Tibial nerve (tissue), 4 donors: ENCODE measurements at regions not wholly inside any gene's neighbourhood (a gene's known extent, or its start where the extent isn't known, plus 50 kb on each side); places are given as distances from the start of the nearest gene placed in this dataset.

Experiments used
- CTCF ChIP-seq, 5 experiments: fragments of 200-600 bp in 3 of 5; fragments of 450-650 bp in 2 of 5; sonication (generic) in 3 of 5; IDR thresholded peaks; one replicate each; pipeline ENCODE4 v1.5.1; 2016 to 2019; ENCODE audit warnings: antibody characterized with exemption in 5 of 5, mild to moderate bottlenecking in 3 of 5, moderate library complexity in 2 of 5
- EP300 ChIP-seq, 2 donors: sonication (generic); formaldehyde crosslinking; IDR thresholded peaks; one replicate each; pipeline ENCODE4 v1.6.1; 2017; ENCODE audit warnings: antibody characterized with exemption in 2 of 2, mild to moderate bottlenecking in 1 of 2
- POLR2A ChIP-seq, 2 donors: fragments of 450-650 bp; IDR thresholded peaks; one replicate each; pipeline ENCODE4 v1.6.1; 2017; ENCODE audit warnings: antibody characterized with exemption in 2 of 2, mild to moderate bottlenecking in 2 of 2, moderate library complexity in 2 of 2

GRCh38 chrX:45840411-45840950, 639.8 kb upstream of the DIPK2B start:
- TF ChIP-seq CTCF (IDR thresholded peaks at IDR 0.05) (no peak), POLR2A (IDR thresholded peaks at IDR 0.05) (no peak), EP300 (IDR thresholded peaks at IDR 0.05) (no peak)
